NCI-H1092 treated with DMSO at 0.1 percent for 48 hours (cell line): ENCODE measurements at regions not wholly inside any gene's neighbourhood (a gene's known extent, or its start where the extent isn't known, plus 50 kb on each side); places are given as distances from the start of the nearest gene placed in this dataset.

ENCODE experiments used
- DNase-seq: peaks from one replicate; lab custom pipeline; 2025; lab: John Stamatoyannopoulos, UW

DNA sequence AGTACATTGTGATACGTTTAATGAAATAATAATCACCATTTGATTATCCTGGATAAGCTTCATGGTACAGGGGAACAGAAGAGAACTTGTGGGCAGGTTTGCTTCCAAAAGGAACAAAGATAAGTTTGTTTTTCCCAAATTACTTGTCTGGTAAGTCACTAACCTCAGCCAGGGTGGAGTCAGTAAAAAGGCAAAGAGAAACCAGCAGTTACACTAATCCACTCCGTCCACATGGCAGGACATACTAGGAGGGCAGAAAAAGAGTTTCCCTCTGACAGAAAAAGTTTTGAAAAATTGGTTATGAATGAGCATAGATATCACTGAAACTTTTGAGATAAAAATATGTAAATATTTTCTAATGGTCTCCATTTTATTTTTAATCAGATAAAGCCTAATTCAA lies 285.9 kb downstream of the IL15 start:
- DNase-seq = no peak

GRCh38 chr4:141926406-141926805 lies 290.0 kb downstream of the IL15 start:
- DNase-seq = no peak

GRCh38 chr4:141932490-141932889 lies 296.1 kb downstream of the IL15 start:
- no peak for DNase-seq

DNA sequence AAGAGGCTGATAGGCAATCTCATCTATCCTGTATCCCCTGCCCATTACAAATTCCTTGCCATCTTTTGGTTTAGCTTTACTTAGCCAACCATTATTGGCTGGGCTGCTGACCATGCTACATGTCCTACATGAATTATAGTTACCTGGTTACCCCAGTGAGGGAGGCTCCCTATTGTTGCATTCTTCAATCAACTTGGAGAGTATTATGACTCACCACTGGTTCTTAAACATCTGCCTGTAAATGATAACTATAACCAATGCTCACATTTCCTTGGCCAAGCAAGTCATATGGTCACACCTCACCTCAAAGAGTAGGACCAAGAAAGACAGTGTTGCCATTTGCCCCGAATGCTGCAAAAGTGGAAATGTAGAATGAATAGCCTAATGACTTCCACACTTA lies 297.6 kb downstream of the IL15 start:
- no peak for DNase-seq

DNA sequence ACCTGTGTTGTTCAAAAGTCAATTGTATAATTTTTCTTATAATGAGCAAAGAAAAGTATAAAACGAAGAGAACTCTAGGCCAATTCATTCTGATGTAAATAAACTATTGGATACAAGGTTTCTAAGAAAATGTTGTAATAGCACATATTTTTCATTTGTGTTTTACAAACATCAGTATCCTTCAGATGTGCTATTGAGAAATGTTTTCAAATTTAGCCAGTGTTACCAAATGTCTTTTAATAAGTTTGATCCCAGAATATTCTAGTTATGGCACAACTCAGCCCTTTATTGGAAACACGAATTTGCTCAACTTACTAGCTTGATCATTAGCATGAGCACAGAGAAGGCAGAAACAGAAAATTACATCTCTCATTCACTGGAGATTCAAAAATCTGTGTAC lies 319.3 kb downstream of the IL15 start:
- no peak for DNase-seq

DNA sequence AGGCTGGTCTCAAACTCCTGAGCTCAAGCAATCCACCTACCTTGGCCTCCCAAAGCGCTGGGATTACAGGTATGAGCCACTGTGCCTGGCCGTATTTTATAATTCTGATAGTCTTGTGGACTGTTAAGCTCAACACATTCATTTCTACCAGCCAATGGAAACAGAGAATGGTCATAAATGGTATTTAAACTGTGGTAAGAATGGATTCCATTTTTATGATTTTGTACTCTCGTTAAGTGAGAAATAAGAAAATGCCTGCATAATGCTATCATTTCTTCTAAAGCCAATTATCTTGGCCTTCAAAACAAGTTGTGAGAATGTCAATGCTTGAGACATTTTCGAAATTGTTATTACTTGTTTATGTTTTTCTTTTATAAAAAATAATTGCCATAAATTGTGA lies 321.0 kb downstream of the IL15 start:
- no peak for DNase-seq

- no peak for DNase-seq
Measured at GRCh38 chr4:141962486-141962885, 326.1 kb downstream of the IL15 start.

- no peak for DNase-seq
Measured at GRCh38 chr4:141971869-141972268, 335.5 kb downstream of the IL15 start.

- DNase-seq = no peak
Measured at GRCh38 chr4:141972950-141973349, 336.6 kb downstream of the IL15 start.
